Neural progenitor cell (in vitro differentiated cells): ENCODE measurements at regions not wholly inside any gene's neighbourhood (a gene's known extent, or its start where the extent isn't known, plus 50 kb on each side); places are given as distances from the start of the nearest gene placed in this dataset.

Experiments used
- CTCF ChIP-seq: fragments of 200-600 bp; sonication (generic); IDR thresholded peaks from 2 replicates; pipeline ENCODE4 v1.5.1; 2017; ENCODE audit warnings: antibody characterized with exemption, mild to moderate bottlenecking
- EZH2 ChIP-seq: fragments of 200-600 bp; sonication (generic); IDR thresholded peaks from 2 replicates; pipeline ENCODE4 v1.6.1; 2017; ENCODE audit warnings: antibody characterized with exemption, mild to moderate bottlenecking, moderate library complexity
- EZH2phosphoT487 ChIP-seq: fragments of 200-600 bp; sonication (generic); IDR thresholded peaks from 2 replicates; pipeline ENCODE4 v1.6.1; 2017; ENCODE audit warnings: antibody characterized with exemption

DNA sequence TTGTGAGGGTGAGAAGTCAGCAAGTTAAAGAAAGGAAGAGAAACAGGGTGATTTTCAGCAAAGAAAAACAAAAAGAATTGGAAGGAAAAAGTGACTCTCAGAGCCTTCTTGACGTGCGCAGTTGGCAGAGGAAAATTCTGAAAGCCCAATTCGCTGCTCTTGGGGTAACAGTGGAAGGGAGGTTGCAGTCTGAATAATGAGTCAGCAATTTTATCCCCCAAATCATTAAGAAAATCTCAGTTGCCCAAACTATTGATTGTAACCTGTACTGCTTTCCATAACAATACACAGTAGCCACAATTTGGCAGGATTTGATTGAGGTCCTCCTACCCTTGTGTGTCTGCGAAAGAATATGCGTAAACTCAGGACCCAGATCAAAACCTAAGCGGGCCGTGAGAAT is 309.1 kb downstream of the EMP1 start:
- TF ChIP-seq CTCF (no peak), EZH2phosphoT487 (no peak), EZH2 (no peak)
